ENCODE measurements at regions not wholly inside any gene's neighbourhood (a gene's known extent, or its start where the extent isn't known, plus 50 kb on each side); places are given as distances from the start of the nearest gene placed in this dataset.

GRCh38 chr3:177354466-177354865 is 157.2 kb upstream of the TBL1XR1 start:
- Histone ChIP-seq H3K4me3 (no peak overlapping the region), H3K27ac (no peak overlapping the region), H3K9me3 (no peaks in the 10 kb centered on the region), H3K4me1 (peaks cover 0 to 40% (median 37%) of the 10 kb centered on the region in 4 donors), H3K36me3 (no peaks in the 10 kb centered on the region), H3K27me3 (no peaks in the 10 kb centered on the region)
- 82 to 98% methylated on average over 4 of the region's 4 CpGs for WGBS, 2 donors
- DNase-seq: no peak
- no peak for TF ChIP-seq POLR2AphosphoS5 (IDR thresholded peaks at IDR 0.05)
- TF ChIP-seq CTCF (IDR thresholded peaks at IDR 0.05): no peak
- TF ChIP-seq POLR2A (IDR thresholded peaks at IDR 0.05): no peak
- TF ChIP-seq EP300 (IDR thresholded peaks at IDR 0.05): no peak
- intact Hi-C loops (cut with DNase I): no loop called here

GRCh38 chr3:177356113-177356512 is 158.8 kb upstream of the TBL1XR1 start:
- DNase-seq: no peak
- WGBS, 2 donors: 91 to 93% methylated on average over 3 of the region's 3 CpGs
- Histone ChIP-seq H3K9me3 (no peaks in the 10 kb centered on the region), H3K27me3 (no peaks in the 10 kb centered on the region), H3K4me1 (peaks cover 0 to 51% (median 45%) of the 10 kb centered on the region in 4 donors), H3K27ac (peak overlapping the region; percentile 84 to 91 (median 88)), H3K4me3 (no peak overlapping the region), H3K36me3 (no peaks in the 10 kb centered on the region)
- intact Hi-C loops (cut with DNase I): loop anchor here (5.0 kb wide), 1 partner anchor 314 kb away; no protein-coding TSS in a partner anchor
- TF ChIP-seq POLR2AphosphoS5 (IDR thresholded peaks at IDR 0.05) (no peak), CTCF (IDR thresholded peaks at IDR 0.05) (no peak), POLR2A (IDR thresholded peaks at IDR 0.05) (no peak), EP300 (IDR thresholded peaks at IDR 0.05) (no peak)

GRCh38 chr3:177356952-177357351 is 159.7 kb upstream of the TBL1XR1 start:
- Histone ChIP-seq H3K27me3 (no peaks in the 10 kb centered on the region), H3K36me3 (no peaks in the 10 kb centered on the region), H3K4me3 (no peak overlapping the region), H3K4me1 (peaks cover 0 to 59% (median 54%) of the 10 kb centered on the region in 4 donors), H3K27ac (peak overlapping the region; percentile 84 to 91 (median 88)), H3K9me3 (no peaks in the 10 kb centered on the region)
- TF ChIP-seq POLR2AphosphoS5 (IDR thresholded peaks at IDR 0.05) (no peak), CTCF (IDR thresholded peaks at IDR 0.05) (no peak)
- intact Hi-C loops (cut with DNase I): loop anchor here (5.0 kb wide), 1 partner anchor 315 kb away; no protein-coding TSS in a partner anchor
- DNase-seq: no peak

GRCh38 chr3:177357352-177358090 is 160.2 kb upstream of the TBL1XR1 start:
- H3K4me1 ChIP-seq: peaks cover 0 to 61% (median 56%) of the 10 kb centered on the region in 4 donors
- H3K27ac ChIP-seq: peak overlapping the region; percentile 84 to 91 (median 88)
- intact Hi-C loops (cut with DNase I): loop anchor here (5.0 kb wide), 1 partner anchor 315 kb away; no protein-coding TSS in a partner anchor
- H3K27me3 ChIP-seq: no peaks in the 10 kb centered on the region
- no peak for DNase-seq
- H3K36me3 ChIP-seq: no peaks in the 10 kb centered on the region
- TF ChIP-seq POLR2A (IDR thresholded peaks at IDR 0.05) (no peak), CTCF (IDR thresholded peaks at IDR 0.05) (no peak), POLR2AphosphoS5 (IDR thresholded peaks at IDR 0.05) (peak in 2 of 4 donors; percentile 5 to 57), EP300 (IDR thresholded peaks at IDR 0.05) (no peak)
- H3K4me3 ChIP-seq: peak overlapping the region in 2 of 4 donors; percentile 0 to 19
- no peaks in the 10 kb centered on the region for H3K9me3 ChIP-seq
- 8 to 28% methylated on average over 5 of the region's 5 CpGs for WGBS, 2 donors
